ENCODE measurements at regions not wholly inside any gene's neighbourhood (a gene's known extent, or its start where the extent isn't known, plus 50 kb on each side); places are given as distances from the start of the nearest gene placed in this dataset.

DNA sequence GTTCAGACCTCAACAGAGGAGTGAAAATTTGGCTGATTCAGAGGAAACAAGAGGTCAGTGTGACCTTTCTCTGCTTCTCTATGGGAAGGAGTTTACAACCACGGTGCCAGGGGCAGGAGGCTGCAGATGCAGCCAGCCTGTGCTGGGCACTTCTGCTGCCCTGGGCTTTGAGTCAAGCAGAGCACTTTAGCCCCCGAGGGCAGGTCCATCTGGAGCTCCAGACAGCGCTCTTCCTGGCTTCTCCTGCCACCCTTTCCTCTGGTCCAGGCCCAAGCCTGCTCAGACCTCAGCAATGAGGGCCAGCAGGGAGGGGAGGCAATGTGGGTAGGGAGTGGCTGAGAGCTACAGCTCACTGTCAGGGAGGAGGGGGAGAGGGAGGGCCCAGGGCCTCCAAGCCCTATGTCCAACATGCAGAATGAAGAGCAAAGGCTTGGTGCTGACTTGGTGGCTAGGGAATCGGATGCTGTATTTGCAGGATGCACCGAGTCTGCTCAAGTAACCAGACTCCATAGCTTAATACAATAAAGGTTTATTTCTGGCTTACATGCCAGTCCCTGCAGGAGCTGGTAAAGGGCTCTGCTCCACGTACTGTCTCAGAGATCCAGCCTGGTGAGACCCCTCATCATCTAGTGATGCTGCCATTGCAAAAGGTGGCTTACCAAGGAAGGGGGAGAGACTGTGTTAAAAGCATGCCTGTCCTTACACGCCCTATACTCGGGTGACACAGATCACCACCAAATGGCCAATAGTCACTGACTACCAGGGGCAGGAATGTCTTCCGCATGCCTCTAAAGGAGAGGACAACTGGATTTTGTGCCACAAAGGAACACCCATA, 481.6 kb downstream of the RPS24 start:
- TF ChIP-seq, protein P1, sequence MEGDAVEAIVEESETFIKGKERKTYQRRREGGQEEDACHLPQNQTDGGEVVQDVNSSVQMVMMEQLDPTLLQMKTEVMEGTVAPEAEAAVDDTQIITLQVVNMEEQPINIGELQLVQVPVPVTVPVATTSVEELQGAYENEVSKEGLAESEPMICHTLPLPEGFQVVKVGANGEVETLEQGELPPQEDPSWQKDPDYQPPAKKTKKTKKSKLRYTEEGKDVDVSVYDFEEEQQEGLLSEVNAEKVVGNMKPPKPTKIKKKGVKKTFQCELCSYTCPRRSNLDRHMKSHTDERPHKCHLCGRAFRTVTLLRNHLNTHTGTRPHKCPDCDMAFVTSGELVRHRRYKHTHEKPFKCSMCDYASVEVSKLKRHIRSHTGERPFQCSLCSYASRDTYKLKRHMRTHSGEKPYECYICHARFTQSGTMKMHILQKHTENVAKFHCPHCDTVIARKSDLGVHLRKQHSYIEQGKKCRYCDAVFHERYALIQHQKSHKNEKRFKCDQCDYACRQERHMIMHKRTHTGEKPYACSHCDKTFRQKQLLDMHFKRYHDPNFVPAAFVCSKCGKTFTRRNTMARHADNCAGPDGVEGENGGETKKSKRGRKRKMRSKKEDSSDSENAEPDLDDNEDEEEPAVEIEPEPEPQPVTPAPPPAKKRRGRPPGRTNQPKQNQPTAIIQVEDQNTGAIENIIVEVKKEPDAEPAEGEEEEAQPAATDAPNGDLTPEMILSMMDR (IDR thresholded peaks at IDR 0.05), result no peak
- TF ChIP-seq POLR2A (IDR thresholded peaks at IDR 0.05), result no peak

All from testis (tissue), 2 donors.